Esophagus muscularis mucosa (tissue), 3 donors: ENCODE measurements at regions not wholly inside any gene's neighbourhood (a gene's known extent, or its start where the extent isn't known, plus 50 kb on each side); places are given as distances from the start of the nearest gene placed in this dataset.

Source experiments
- POLR2A ChIP-seq: fragments of 450-650 bp; IDR thresholded peaks from one replicate; pipeline ENCODE4 v1.6.1; 2017; ENCODE audit warnings: antibody characterized with exemption, moderate library complexity, mild to moderate bottlenecking, low read depth
- TF ChIP-seq, protein P1 (sequence below), 3 experiments: fragments of 200-600 bp in 2 of 3; fragments of 450-650 bp in 1 of 3; sonication (generic) in 2 of 3; IDR thresholded peaks; one replicate each; pipeline ENCODE4 v1.5.1; 2017 to 2019; ENCODE audit warnings: antibody characterized with exemption in 3 of 3, mild to moderate bottlenecking in 2 of 3, moderate library complexity in 1 of 3

DNA sequence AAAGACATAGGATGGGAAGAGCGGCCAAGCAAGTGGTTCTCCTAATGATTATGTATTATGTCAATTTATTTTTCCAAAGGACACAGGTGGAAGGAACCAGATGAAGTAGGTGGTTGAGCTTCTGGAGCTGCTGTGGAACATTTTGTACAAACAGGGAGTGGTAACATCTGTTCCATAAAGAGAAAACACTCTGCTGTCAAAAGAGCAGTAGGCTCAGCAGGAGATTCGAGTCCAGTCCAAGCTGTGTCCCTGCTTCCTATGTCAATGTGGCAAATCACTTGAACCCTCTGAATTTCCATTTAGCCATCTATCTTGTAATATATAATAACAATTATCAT lies 448.0 kb upstream of the ANKRD30A start:
- TF ChIP-seq, protein P1, sequence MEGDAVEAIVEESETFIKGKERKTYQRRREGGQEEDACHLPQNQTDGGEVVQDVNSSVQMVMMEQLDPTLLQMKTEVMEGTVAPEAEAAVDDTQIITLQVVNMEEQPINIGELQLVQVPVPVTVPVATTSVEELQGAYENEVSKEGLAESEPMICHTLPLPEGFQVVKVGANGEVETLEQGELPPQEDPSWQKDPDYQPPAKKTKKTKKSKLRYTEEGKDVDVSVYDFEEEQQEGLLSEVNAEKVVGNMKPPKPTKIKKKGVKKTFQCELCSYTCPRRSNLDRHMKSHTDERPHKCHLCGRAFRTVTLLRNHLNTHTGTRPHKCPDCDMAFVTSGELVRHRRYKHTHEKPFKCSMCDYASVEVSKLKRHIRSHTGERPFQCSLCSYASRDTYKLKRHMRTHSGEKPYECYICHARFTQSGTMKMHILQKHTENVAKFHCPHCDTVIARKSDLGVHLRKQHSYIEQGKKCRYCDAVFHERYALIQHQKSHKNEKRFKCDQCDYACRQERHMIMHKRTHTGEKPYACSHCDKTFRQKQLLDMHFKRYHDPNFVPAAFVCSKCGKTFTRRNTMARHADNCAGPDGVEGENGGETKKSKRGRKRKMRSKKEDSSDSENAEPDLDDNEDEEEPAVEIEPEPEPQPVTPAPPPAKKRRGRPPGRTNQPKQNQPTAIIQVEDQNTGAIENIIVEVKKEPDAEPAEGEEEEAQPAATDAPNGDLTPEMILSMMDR (IDR thresholded peaks at IDR 0.05), result no peak
- TF ChIP-seq POLR2A, result no peak
